PC-9 (cell line): ENCODE measurements at regions not wholly inside any gene's neighbourhood (a gene's known extent, or its start where the extent isn't known, plus 50 kb on each side); places are given as distances from the start of the nearest gene placed in this dataset.

Source experiments
- EZH2 ChIP-seq: fragments of 200-600 bp; sonication (generic); IDR thresholded peaks from 2 replicates; pipeline ENCODE4 v1.8.0; 2017; ENCODE audit warnings: antibody characterized with exemption, low read depth
- TF ChIP-seq, protein P1 (sequence below): fragments of 200-600 bp; sonication (generic); conservative IDR thresholded peaks from 2 replicates; pipeline ENCODE4 v1.6.1; 2017; ENCODE audit warnings: mixed run types, antibody characterized with exemption, mild to moderate bottlenecking, moderate library complexity

GRCh38 chr6:115191989-115192388, 849.2 kb upstream of the HS3ST5 start:
- TF ChIP-seq, protein P1, sequence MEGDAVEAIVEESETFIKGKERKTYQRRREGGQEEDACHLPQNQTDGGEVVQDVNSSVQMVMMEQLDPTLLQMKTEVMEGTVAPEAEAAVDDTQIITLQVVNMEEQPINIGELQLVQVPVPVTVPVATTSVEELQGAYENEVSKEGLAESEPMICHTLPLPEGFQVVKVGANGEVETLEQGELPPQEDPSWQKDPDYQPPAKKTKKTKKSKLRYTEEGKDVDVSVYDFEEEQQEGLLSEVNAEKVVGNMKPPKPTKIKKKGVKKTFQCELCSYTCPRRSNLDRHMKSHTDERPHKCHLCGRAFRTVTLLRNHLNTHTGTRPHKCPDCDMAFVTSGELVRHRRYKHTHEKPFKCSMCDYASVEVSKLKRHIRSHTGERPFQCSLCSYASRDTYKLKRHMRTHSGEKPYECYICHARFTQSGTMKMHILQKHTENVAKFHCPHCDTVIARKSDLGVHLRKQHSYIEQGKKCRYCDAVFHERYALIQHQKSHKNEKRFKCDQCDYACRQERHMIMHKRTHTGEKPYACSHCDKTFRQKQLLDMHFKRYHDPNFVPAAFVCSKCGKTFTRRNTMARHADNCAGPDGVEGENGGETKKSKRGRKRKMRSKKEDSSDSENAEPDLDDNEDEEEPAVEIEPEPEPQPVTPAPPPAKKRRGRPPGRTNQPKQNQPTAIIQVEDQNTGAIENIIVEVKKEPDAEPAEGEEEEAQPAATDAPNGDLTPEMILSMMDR: no peak
- no peak for TF ChIP-seq EZH2
